Islet of Langerhans (tissue), 1 donor: ENCODE measurements at regions not wholly inside any gene's neighbourhood (a gene's known extent, or its start where the extent isn't known, plus 50 kb on each side); places are given as distances from the start of the nearest gene placed in this dataset.
"Not testable (repeated sequence)": the region's sequence is repeated elsewhere in the genome, so short reads cannot be mapped to it uniquely, and the experiment has no call there.

ENCODE experiments used
- FAIRE-seq: peaks from one replicate; lab custom pipeline; 2011; peaks lifted over from hg19 to GRCh38; lab: Jason Lieb, UNC

- no peak for FAIRE-seq
Measured at GRCh38 chr1:234842726-234843641, 233.0 kb upstream of the IRF2BP2 start.

DNA sequence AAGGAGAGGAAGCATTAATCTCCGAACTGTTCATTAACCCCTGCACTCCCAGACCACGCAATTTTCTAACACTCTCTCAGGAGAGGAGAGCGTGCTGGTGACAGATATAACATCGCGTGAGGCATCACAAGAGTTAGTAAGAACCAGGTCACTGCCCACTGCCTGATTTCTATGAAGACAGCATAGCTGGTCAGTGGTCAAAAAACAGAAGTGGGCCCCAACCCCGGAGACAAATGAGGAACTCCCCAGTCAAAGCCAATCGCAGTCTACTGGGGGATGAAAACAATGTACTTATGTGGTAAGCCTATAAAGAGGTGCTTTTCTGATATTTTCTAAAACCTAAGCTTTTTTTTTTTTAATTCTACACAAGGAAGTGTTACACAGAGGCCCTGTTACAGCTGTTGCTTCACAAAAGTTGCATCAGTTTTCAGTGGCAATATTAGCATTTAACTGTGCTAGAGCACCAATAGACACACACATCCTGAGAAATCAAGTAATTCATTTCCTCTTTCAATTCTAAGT, 231.8 kb upstream of the IRF2BP2 start:
- FAIRE-seq = no peak

- FAIRE-seq = no peak
Measured at GRCh38 chr1:234841281-234841680, 231.3 kb upstream of the IRF2BP2 start.

GRCh38 chr1:234840843-234841242, 230.9 kb upstream of the IRF2BP2 start:
- no peak for FAIRE-seq

GRCh38 chr1:234840253-234840652, 230.3 kb upstream of the IRF2BP2 start:
- no peak for FAIRE-seq

DNA sequence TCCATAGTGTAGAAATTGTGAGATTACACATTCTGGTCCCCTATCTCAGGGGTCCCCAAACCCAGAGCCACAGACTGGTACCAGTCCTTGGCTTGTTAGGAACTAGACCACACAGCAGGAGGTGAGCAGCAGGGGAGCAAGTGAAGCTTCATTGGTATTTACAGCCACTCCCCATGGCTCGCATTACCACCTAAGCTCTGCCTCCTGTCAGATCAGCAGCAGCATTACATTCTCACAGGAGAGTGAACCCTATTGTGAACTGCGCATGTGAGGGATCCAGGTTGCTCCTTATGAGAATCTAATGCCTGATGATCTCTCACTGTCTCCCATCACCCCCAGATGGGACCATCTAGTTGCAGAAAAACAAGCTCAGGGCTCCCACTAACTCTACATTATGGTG, 229.7 kb upstream of the IRF2BP2 start:
- no peak for FAIRE-seq

DNA sequence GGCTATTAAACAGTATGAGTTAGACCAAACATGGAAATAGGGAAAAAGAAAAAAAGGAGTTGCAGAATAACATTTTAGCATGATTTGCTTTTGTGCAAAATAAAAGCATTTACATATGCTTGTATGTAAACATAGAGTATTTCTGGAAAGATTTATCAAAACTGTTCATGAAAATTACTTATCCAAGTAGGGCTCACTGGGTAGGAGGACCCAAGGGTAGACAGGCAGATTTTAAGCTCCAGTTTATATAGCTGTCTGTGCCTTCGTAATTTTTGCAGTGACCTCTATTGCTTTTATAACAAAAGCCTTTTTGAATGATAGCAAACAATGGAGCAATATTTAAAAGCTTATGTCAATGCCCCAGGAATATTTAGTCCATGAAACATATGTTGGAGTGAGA, 228.8 kb upstream of the IRF2BP2 start:
- FAIRE-seq = no peak

GRCh38 chr1:234838182-234838581, 228.2 kb upstream of the IRF2BP2 start:
- no peak for FAIRE-seq

GRCh38 chr1:234837713-234838112, 227.7 kb upstream of the IRF2BP2 start:
- FAIRE-seq = no peak

DNA sequence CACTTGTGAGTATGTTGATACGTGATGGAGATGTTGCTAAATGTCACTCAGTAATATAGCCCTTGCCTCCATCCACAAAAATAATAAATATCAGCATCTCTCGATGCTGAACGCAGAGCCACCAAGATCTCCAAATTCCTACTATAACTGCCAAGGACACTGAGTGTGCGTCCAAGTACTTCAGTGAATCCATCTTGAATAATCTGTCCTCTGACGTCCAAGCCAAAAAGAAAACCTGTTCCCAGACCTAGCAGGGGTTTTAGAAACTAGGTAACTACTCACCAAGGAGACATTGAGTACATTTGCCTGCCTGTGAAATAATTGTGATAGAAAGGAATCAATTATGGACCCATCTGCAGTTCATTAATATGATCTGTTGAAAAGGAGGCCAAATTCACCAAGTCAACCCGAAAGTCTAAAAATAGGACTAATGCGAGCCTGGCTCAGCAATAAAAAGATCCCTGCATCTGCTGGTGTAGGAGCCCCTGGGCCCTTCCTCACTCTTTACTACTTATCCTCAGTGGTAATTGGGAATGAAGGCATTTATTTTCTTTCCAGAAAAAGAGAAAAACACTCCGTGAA, 226.9 kb upstream of the IRF2BP2 start:
- FAIRE-seq = no peak

GRCh38 chr1:234836045-234836681, 226.2 kb upstream of the IRF2BP2 start:
- no peak for FAIRE-seq

DNA sequence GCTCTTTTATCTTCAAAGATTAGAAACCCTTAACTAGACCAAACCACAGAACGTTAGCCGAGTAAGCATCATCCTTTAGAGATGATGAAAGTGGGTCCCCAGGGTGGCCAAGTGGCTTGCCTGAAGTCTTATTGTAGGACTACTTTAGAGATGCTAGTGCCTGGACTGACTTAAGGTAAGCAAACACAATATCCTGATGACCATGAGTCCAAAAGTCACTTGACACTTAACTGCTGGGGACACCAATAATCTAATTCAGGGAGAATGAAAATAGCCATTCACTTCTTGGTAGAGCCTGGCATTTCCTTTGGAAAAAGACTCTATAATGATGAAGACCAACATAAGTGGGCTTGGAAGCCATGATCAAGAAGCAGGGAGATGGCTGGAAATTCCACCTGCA, 225.3 kb upstream of the IRF2BP2 start:
- FAIRE-seq = no peak

DNA sequence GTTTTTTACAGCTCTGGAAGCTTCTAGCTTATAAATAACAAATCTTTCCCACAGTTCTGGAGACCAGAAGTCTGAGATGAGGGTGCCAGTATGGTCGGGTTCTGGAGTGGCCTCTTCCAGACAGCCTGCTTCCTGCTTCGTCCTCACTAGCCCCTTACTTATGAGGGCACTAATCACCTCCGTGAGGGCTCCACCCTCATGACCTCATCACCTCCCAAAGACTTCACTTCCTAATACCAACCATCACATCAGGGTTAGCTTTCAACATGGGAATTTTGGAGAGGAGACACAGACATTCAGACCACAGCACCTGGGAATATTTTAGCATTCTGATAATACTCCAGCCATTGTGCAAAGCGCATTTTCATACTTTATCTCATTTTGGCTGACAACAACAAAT, 223.7 kb upstream of the IRF2BP2 start:
- no peak for FAIRE-seq

GRCh38 chr1:234833118-234833517, 223.1 kb upstream of the IRF2BP2 start:
- FAIRE-seq = no peak

DNA sequence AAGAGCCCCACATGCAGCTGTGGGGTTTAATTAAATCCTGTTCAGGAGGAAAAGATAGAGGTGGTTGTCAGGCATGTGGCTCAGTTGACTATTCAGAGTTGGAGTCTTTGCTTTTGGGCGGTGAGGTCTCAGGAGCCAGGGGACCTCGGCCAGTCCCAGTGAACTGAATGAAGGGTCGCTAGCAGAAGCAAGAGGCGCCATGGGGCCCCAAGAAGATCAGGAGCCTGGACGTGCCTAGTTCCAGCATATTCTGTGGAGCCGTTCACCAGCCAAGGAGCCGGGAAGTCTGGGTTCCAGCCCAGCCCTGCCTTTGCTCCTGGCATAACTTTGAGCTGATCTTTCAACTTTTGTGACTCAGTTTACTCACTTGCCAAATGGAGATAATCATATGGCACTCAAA, 217.7 kb upstream of the IRF2BP2 start:
- FAIRE-seq = no peak

DNA sequence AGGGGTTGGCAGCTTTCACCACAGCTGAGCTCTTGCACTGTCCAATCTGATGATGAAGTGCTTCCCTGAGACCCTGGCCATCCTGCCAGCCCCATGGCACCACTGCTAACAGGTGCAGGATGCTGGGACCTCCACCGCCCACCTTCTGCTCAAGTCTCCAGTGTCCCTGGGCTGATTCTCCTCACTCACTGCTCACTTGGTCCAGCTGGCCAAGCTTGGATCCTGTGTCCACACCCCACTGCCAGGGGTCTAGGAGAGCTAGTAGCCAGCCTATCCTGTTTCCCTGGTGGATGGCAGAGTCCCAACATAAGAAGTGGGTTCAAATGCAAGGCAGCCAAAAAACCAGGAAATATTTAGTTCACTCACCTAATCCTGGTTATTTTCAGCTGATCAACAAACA, 217.2 kb upstream of the IRF2BP2 start:
- FAIRE-seq = no peak

- FAIRE-seq = no peak
Measured at GRCh38 chr1:234826352-234826751, 216.4 kb upstream of the IRF2BP2 start.

- no peak for FAIRE-seq
Measured at GRCh38 chr1:234825498-234826165, 215.7 kb upstream of the IRF2BP2 start.

DNA sequence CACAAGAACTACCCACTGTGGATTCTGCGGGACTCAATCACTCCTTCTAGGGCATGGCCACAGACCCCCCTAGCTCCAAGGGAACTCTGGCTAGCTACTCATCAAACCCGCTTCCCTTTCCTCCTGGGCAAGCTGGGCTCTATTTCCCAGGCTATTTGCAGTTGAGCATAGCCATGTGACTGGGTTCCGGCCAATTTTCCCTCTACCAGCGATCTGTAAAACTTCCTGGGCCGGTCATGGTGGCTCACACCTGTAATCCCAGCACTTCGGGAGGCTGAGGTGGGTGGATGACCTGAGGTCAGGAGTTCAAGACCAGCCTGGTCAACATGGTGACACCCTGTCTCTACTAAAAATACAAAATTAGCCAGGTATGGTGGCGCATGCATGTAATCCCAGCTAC, 214.9 kb upstream of the IRF2BP2 start:
- not testable (repeated sequence) for FAIRE-seq

- no peak for FAIRE-seq
Measured at GRCh38 chr1:234823191-234824176, 213.5 kb upstream of the IRF2BP2 start.

DNA sequence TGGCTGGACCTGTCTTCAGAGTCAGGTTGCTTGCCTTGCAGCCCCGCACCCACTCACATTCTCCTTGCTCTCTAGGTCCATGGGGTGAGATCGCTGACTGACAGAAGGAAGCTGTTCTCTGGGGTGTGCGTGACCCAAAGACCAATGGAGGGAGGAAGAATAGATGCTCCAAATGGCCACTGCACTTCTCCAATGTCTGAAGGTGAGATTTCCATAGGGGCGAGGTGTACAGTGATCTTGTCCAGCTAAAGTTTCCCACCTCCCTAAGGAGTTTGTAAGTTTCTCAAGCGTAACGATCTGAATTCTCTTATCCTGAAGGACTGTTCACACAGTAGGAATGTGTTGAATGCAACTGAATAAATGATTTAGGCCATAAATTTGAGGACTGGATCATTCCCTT, 211.9 kb upstream of the IRF2BP2 start:
- no peak for FAIRE-seq
